Left forelimb (tissue), 1 donor: ENCODE measurements at regions not wholly inside any gene's neighbourhood (a gene's known extent, or its start where the extent isn't known, plus 50 kb on each side); places are given as distances from the start of the nearest gene placed in this dataset.

Source experiments
- DNase-seq: peaks from one replicate; pipeline ENCODE4 v3.0.0-alpha.2; 2018; ENCODE audit warnings: low spot score

- DNase-seq: no peak
These were observed 85.3 kb upstream of the FYN start for GRCh38 chr6:111958534-111958933.

DNA sequence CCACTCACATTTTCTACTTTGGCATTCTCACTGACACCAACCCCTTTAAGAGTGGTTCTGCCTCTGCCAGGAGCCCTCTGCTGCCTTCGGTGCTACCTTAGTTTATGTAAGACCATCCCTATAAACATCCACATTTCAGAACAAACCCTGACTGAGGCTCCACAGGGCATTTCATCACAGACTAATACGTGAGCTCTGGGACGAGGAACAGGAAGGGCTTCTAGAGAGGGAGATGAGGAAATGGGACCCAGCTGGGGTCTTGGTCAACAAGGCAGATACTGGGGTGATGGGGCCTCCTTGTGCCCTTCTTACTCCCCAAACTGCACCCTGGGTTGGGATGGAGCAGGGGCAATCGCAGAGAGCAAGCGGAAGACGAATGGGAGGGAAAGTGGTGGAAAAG, 86.5 kb upstream of the FYN start:
- no peak for DNase-seq

GRCh38 chr6:111967131-111967530, 86.8 kb upstream of the CCN6 start:
- no peak for DNase-seq

- DNase-seq: no peak
These were observed 83.5 kb upstream of the CCN6 start for GRCh38 chr6:111970426-111970825.

- no peak for DNase-seq
These were observed 82.6 kb upstream of the CCN6 start for GRCh38 chr6:111971181-111971841.

GRCh38 chr6:111971866-111972532, 81.9 kb upstream of the CCN6 start:
- DNase-seq: no peak

- DNase-seq: no peak
These were observed 81.2 kb upstream of the CCN6 start for GRCh38 chr6:111972745-111973117.

- DNase-seq: no peak
These were observed 80.7 kb upstream of the CCN6 start for GRCh38 chr6:111973118-111973761.

- DNase-seq: no peak
These were observed 79.8 kb upstream of the CCN6 start for GRCh38 chr6:111973927-111974639.

- no peak for DNase-seq
These were observed 78.4 kb upstream of the CCN6 start for GRCh38 chr6:111975466-111975865.

DNA sequence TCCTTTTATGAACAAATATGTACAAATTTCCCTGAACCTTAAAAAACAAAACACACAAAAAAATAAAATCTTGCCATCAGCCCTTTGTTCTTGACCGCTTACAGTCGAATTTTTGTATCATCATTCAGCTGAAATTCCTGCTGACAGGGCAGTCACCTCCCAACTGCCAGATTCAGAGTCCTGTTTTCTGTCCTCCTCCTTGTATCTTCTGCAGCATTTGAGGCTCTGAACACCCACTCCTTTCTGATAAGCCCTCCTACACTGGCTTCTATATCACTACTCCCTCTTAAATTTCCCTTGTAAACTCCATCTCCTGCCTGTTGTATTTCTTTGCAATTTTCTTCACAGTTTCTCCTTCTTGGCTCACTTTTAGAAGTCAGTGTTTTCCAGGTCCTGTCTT, 77.8 kb upstream of the CCN6 start:
- no peak for DNase-seq

GRCh38 chr6:111978532-111979149, 75.3 kb upstream of the CCN6 start:
- DNase-seq: no peak

DNA sequence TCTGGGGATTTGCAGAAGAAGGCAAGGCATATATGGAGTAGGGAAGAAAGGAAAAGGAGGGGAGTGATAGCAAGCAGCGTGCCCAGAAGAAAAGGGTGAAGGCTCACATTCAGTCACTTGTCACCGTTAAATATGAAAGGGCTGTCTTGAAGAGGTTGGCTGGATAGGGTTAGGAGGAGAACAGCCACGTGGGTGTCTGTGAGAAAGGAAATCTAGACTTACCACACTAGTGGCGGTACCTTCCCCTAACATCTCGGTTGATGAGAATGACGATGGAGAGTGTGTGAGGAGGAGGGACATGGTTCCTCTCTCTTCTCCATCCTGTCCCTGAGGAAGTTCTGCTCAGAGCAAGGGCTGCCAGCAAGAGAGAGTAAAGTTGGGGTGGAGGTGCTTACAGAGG, 74.3 kb upstream of the CCN6 start:
- no peak for DNase-seq

GRCh38 chr6:111980143-111980542, 73.8 kb upstream of the CCN6 start:
- DNase-seq: no peak

DNA sequence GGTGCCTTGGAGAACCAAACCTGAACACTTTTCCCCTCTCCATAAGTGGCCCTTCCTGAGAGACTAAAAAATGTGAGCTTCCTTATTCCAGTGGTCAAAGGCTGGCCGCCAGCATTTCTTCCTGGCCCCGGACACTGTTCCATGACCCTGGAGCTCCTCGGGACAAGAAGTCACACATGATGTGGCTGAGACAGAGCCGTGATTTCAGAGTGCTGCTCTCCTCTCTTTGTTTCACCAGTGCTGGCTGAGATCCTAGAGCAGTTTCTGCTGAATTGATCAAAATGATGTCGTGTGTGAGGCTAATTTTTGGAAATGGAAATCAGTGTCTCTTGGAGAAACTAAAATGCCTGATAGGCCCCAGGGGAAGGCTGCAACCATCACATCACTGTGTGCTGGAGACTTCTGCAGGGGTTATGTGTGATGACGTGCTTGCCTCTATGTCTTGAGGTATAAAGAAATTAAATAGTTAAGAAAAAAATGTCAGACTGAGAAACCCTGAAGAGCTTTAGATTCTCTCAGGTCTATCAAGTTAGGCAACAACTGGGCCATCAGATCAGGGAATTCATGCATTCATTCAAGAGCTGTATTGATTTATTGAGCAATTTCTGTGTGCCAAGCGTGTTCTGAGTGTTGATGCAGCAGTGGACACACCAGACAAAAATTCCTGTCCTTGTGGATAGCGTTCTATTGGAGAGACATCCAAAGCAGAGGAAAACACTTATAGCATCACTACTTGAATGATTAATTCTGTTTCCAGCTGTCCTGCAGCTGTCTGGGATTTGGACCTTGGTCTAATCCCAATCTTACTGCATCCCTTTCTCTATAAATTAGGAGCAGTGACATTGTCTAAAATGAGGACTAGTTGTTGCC, 72.7 kb upstream of the CCN6 start:
- no peak for DNase-seq

GRCh38 chr6:111982681-111983080, 71.2 kb upstream of the CCN6 start:
- DNase-seq: no peak

DNA sequence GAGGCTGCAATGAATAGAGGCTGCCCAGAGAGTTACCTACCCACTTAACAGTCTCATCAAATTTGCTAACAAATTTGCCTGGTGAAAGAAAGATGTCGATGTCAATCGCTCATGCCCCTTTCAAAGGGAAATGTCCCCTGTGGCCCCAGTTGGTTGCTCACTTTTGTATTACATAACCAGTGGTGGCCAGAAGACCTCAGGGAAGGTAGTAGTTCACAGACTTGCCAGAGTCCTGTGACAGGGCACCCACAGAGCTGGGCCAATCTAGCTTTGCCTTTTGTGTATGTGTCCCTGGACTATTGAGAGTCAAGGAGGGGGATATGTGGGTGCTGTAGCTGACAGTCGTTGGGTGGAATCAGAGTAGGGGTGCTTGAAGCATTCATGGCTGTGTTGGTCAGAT, 70.7 kb upstream of the CCN6 start:
- DNase-seq: no peak

DNA sequence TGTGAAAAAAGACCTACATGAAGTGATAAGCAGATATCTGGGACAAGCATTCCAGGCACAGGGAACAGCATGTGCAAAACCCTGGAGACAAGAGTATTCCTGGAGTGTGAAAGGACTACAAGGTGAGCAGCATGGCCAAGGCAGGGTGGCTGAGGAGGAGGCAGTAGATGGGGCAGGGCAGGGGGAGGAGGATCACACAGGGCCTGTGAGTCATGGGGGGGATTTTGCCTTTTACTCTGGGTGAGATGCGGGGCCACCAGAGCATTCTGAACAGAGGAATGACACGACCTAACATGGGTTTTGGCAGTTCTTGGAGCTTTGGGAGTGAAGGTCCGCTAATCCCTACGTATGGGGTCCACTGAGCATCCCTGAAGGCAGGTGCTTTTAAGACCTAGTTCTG, 69.8 kb upstream of the CCN6 start:
- no peak for DNase-seq

DNA sequence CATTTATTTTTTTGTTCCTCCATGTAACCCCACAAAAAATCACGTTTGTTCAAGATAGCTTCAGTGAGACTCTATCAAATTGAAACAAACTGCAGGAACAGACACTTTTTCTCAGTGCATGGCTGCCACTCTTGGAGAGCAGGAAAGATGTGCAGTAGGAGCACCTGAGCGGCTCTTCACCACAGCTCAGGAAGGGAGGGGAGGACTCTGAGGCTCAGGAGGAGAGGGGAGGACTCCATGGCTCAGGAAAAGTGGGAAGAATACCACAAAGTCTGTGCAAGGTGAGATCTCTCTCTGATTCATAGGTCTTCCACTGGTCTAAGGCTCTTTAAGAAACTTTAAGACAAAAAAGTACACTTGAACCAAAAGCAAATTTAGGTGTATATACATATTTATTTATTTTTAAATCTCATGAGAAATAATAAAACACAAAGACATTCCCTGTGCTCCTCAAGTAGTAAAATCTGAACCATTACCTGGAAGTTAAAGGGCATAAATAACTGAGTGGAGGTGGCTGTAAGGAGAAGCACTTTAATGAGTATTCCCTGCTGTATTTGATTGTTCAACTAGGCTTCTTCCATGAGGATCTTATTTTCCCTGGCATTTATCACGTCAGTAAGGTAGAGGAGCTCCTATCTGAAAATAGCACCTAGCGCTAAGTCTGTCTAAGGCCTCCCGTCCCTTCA, 69.2 kb upstream of the CCN6 start:
- no peak for DNase-seq

- no peak for DNase-seq
These were observed 68.6 kb upstream of the CCN6 start for GRCh38 chr6:111985202-111985731.

- no peak for DNase-seq
These were observed 67.3 kb upstream of the CCN6 start for GRCh38 chr6:111986651-111987050.
